HG03280 (cell line): ENCODE measurements at regions not wholly inside any gene's neighbourhood (a gene's known extent, or its start where the extent isn't known, plus 50 kb on each side); places are given as distances from the start of the nearest gene placed in this dataset.
"Not testable (repeated sequence)": the region's sequence is repeated elsewhere in the genome, so short reads cannot be mapped to it uniquely, and the experiment has no call there.

ENCODE experiments used
- ATAC-seq: cut with Tn5 transposase; IDR thresholded peaks from one replicate; pipeline ENCODE4 v1.9.1; 2021; ENCODE audit warnings: mild to moderate bottlenecking, moderate library complexity; ENCODE audit not compliant: unreplicated experiment

- ATAC-seq: not testable (repeated sequence)
These were observed 70.8 kb downstream of the TBC1D26 start for GRCh38 chr17:15802917-15803316.

GRCh38 chr17:15806825-15807224, 74.7 kb downstream of the TBC1D26 start:
- ATAC-seq: not testable (repeated sequence)

DNA sequence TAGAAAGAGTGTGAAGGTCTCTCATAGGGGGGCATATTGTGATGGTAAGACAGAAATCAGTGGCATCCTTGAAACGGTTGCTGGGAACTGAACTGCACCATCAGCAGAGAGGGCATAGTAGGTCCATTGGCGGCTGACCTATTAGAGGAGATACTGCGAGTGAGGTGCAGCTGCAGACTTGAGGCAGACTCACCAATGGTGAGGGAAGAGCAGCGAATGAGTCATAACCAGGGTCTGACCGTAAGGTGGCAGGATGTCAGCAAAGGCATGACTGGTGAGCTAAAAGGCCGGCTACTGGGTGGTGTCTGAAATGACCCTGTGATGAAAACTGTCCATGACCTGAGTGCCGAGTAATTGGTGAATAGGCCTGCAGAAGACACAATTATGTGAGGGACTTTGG, 81.3 kb downstream of the TBC1D26 start:
- ATAC-seq: not testable (repeated sequence)

- ATAC-seq: not testable (repeated sequence)
These were observed 81.9 kb downstream of the TBC1D26 start for GRCh38 chr17:15814003-15814402.

DNA sequence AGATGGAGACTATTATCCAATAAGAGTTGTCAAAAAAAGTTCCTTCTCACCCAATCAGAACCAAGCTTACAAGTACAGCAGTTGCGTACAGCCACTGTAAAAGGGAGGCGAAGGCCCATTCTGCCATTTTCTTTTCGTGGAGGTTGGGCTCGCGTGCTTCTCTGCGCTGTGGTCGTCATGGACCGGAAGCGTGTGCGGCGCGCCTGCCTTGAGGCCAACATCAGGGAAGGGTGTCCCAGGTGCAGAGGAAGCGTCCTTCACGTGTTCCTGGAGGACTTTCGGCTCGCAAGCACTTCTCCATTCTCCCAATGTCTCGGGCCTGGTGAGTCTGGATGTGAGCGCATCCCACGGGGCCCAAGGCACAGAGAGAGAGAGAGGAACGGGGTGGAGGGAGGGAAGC, 85.8 kb downstream of the TBC1D26 start:
- ATAC-seq: not testable (repeated sequence)

DNA sequence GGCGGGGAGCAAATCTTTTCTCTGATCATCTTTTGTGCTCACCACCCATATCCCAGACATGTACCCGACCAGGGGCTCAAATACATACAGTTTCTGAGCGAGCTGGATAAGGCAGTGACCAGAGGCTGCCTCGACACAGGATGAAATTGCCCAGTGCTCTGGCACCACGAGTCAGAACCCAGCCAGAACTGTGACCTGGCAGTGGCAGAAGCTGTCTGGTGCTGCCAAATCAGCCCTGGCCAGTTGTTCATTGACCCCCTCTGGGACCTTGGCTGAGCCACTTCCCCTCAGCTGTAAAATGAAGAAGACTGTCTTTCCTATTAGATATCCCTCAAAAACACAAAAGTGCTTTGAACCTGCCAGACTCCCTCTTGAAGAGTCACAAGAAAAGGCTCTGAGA, 90.2 kb downstream of the TBC1D26 start:
- not testable (repeated sequence) for ATAC-seq

- ATAC-seq: not testable (repeated sequence)
These were observed 96.7 kb downstream of the TBC1D26 start for GRCh38 chr17:15828727-15829314.

- ATAC-seq: not testable (repeated sequence)
These were observed 98.1 kb downstream of the TBC1D26 start for GRCh38 chr17:15830221-15830620.

DNA sequence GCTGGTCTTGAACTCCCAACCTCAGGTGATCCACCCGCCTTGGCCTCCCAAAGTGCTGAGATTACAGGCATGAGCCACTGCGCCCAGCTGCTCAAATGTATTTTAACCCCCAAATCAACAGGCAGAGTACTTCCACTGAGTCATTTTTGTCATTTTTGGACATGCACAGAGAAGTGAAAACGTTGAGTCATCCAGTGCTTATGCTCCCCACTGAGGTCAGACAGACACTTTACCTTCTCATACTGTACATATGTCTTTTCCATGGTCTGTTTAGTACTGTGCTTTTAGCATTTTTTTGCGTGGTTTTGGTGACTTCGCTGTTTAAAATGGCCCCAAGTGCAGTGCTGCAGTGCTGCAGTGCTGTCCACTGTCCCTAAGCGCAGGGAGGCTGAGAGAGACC, 99.1 kb downstream of the TBC1D26 start:
- peak; percentile 95 for ATAC-seq

- ATAC-seq: not testable (repeated sequence)
These were observed 100.9 kb downstream of the TBC1D26 start for GRCh38 chr17:15832921-15833480.

- not testable (repeated sequence) for ATAC-seq
These were observed 101.8 kb downstream of the TBC1D26 start for GRCh38 chr17:15833890-15834289.

DNA sequence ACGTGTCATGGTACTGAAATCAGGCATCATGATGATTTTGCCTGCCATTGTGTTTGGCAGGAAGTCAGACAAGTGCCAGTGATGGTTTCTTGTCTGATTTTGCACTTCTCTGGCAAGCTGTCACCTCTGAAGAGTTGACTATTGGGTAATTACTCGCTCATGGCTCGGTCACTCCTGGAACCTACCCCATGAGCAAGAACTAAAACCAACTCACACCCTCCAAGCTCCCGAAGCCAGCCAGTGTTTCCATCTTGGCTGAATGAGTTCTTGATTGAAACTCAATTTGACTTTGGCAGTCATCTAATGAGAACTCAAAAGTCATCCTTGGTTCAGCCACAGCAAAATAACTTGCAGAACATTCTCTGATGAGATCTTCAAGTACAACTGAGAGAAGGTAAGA, 103.4 kb downstream of the TBC1D26 start:
- ATAC-seq: not testable (repeated sequence)

GRCh38 chr17:15836249-15836982, 104.3 kb downstream of the TBC1D26 start:
- ATAC-seq: not testable (repeated sequence)

DNA sequence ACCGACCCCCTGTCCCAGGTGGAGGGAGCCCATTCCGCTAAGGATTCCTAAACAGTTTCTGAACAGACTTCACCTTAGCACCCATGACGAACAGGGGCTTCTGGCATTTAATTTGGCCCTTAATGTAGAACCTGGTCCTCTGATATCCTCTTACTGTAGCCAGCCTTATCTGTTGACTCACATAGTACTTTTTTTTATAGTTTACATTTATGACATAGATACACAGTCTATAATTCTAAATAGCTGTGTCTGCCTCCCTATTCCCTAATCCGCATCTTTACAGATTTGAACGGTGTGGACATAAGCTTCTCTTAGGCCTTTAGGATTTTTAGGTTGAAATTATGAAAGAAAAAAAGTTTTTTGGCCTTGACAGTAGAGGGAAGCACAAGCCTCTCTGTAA, 104.9 kb downstream of the TBC1D26 start:
- not testable (repeated sequence) for ATAC-seq

- ATAC-seq: not testable (repeated sequence)
These were observed 97.3 kb upstream of the ADORA2B start for GRCh38 chr17:15847447-15848229.

GRCh38 chr17:15849054-15849453, 95.9 kb upstream of the ADORA2B start:
- not testable (repeated sequence) for ATAC-seq

DNA sequence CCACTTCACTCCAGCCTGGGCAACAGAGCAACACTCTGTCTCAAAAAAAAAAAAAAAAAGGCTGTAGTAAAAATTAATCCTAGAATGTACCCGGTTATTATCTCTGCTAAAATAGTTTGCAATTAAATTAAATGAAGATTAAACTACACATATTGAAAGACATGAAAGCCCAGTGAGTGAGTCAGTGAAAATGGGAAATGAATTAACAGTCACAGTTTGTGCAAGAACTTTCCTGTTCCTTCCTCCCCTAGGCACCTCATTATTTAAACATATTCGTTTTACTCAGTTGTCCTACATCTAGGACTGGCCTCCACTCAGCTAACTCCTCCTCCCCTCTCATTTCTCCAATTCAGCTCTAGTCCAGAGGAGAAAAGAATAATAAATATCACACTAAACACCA, 94.9 kb upstream of the ADORA2B start:
- not testable (repeated sequence) for ATAC-seq

- not testable (repeated sequence) for ATAC-seq
These were observed 94.2 kb upstream of the ADORA2B start for GRCh38 chr17:15850687-15851086.

- not testable (repeated sequence) for ATAC-seq
These were observed 92.1 kb upstream of the ADORA2B start for GRCh38 chr17:15852863-15853262.

DNA sequence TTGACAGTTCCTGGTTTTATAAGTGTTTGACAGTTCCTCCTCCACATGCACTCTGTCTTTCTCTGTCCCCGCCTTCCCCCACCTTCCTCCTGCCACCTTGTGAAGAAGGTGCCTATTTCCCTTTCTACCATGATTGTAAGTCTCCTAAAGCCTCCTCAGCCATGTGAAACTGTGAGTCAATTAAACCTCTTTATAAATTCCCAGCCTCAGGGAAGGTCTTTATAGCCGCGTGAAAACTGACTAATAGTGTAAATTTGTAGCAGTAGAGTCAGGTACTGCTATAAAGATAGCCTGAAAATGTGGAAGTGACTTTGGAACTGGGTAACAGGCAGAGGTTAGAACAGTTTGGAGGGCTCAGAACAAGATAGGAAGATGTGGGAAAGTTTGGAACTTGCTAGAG, 88.7 kb upstream of the ADORA2B start:
- not testable (repeated sequence) for ATAC-seq

DNA sequence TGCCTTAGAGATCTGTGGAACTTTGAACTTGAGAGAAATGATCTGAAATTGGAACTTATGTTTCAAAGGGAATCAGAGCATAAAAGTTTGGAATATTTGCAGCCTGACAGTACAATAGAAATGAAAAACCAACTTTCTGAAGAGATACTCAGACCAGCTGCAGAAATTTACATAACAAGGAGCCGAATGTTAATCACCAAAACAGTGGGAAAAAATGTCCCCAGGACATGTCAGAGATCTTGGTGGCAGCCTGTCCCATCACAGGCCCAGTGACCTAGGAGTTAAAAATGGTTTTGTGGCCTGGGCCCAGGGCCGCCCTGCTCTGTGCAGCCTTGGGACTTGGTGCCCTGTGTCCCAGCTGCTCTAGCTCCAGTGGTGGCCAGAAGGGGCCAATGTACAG, 88.2 kb upstream of the ADORA2B start:
- not testable (repeated sequence) for ATAC-seq
